Osteoblast (primary cell): ENCODE measurements at regions not wholly inside any gene's neighbourhood (a gene's known extent, or its start where the extent isn't known, plus 50 kb on each side); places are given as distances from the start of the nearest gene placed in this dataset.
A peak's percentile ranks its signal among the peaks of the same experiment; 100 is the strongest.

Experiments used
- DNase-seq: peaks from one replicate; pipeline ENCODE4 v3.0.0; 2011; ENCODE audit warnings: low spot score, mixed read lengths; ENCODE audit not compliant: insufficient read length; ENCODE audit errors: missing footprints
- H2AFZ ChIP-seq: 2 replicates; pipeline ENCODE4 v1.6.0; 2011; ENCODE audit warnings: mild to moderate bottlenecking, low read length
- H3K27ac ChIP-seq: 2 replicates; pipeline ENCODE4 v1.5.1; 2011; ENCODE audit warnings: mild to moderate bottlenecking, low read depth, low read length, moderate library complexity
- H3K27me3 ChIP-seq: 2 replicates; pipeline ENCODE4 v1.6.0; 2012; ENCODE audit warnings: mild to moderate bottlenecking, control low read depth, inconsistent platforms, low read length, moderate library complexity; ENCODE audit not compliant: insufficient read depth
- H3K36me3 ChIP-seq: 2 replicates; pipeline ENCODE4 v1.5.1; 2011; ENCODE audit warnings: mild to moderate bottlenecking, low read length, control low read depth, moderate library complexity; ENCODE audit not compliant: insufficient read depth
- H3K4me1 ChIP-seq: 2 replicates; pipeline ENCODE4 v1.5.1; 2011; ENCODE audit warnings: mild to moderate bottlenecking, low read length, control low read depth, moderate library complexity; ENCODE audit not compliant: insufficient read depth
- H3K4me2 ChIP-seq: 2 replicates; pipeline ENCODE4 v1.6.0; 2011; ENCODE audit warnings: mild to moderate bottlenecking, low read length; ENCODE audit not compliant: insufficient read depth
- H3K4me3 ChIP-seq: fragments of 200-600 bp; sonication (generic); 3 replicates; pipeline ENCODE4 v1.5.1; 2012; ENCODE audit warnings: mild to moderate bottlenecking, low read length, inconsistent platforms; ENCODE audit not compliant: insufficient read depth
- H3K79me2 ChIP-seq: 2 replicates; pipeline ENCODE4 v1.6.0; 2012; ENCODE audit warnings: mild to moderate bottlenecking, low read length, control low read depth, inconsistent platforms; ENCODE audit not compliant: insufficient read depth
- H3K9me3 ChIP-seq: 2 replicates; pipeline ENCODE4 v1.5.1; 2011; ENCODE audit warnings: low read depth, low read length, control low read depth
- H4K20me1 ChIP-seq: 2 replicates; pipeline ENCODE4 v1.6.0; 2012; ENCODE audit warnings: mild to moderate bottlenecking, low read length, control low read depth; ENCODE audit not compliant: insufficient read depth
- TF ChIP-seq, protein P1 (sequence below): IDR thresholded peaks from 2 replicates; pipeline ENCODE4 v1.5.1; 2011; ENCODE audit warnings: mild to moderate bottlenecking, low read depth, low read length, moderate library complexity; ENCODE audit errors: extremely low read depth

DNA sequence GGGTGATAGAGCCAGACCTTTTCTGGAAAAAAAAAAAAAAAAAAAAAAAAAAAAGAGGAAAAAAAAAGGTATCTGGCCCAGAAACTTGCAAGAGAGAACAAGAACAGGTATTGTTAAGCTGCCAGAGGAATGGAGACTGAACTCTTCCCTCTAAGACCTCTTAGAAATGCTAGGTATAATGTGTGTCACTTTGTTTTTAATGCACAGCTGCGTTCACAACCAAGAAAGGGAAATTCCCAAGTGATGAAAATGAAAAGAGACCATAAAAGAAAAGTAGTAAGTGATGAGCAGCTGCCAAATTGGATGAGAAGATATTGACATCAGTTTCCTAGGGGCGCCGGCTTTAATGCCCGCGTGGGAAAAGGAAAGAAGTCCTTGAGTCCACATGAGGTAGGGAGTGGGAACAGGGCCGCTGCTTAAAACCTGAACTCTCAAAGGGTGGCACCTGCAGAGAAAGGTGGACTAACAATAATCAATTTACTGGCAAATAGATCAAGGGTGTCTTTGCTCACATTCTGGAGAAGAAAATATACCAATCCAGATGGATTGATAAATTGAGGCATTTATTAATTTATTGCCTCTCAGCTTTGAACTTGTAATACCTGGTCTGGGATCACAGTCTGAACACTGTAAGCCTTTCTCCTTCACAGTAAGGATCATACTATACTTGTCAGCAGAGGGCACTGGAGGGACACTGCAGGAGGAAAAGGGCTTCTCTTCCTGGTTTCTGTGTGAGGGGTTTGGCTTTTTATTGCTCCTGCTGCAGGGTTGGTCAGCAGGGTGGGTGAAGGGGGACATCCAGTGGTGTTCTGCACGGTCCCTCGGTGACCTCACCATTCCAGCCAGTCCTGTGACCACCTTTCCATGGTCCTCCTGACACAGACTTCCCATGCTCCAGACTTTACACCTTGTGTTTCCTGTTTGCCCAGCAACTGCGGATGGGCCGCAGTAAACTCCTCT lies 131.6 kb downstream of the AQP9 start:
- TF ChIP-seq, protein P1, sequence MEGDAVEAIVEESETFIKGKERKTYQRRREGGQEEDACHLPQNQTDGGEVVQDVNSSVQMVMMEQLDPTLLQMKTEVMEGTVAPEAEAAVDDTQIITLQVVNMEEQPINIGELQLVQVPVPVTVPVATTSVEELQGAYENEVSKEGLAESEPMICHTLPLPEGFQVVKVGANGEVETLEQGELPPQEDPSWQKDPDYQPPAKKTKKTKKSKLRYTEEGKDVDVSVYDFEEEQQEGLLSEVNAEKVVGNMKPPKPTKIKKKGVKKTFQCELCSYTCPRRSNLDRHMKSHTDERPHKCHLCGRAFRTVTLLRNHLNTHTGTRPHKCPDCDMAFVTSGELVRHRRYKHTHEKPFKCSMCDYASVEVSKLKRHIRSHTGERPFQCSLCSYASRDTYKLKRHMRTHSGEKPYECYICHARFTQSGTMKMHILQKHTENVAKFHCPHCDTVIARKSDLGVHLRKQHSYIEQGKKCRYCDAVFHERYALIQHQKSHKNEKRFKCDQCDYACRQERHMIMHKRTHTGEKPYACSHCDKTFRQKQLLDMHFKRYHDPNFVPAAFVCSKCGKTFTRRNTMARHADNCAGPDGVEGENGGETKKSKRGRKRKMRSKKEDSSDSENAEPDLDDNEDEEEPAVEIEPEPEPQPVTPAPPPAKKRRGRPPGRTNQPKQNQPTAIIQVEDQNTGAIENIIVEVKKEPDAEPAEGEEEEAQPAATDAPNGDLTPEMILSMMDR = peak; percentile 87
- no peak for DNase-seq
- Histone ChIP-seq H3K4me1 (no peaks in the 10 kb centered on the region), H3K36me3 (no peaks in the 10 kb centered on the region), H4K20me1 (no peaks in the 10 kb centered on the region), H3K27me3 (peaks cover 7% of the 10 kb centered on the region), H3K27ac (no peak overlapping the region), H2AFZ (no peak overlapping the region), H3K4me3 (no peak overlapping the region), H3K4me2 (no peak overlapping the region), H3K79me2 (no peaks in the 10 kb centered on the region), H3K9me3 (no peaks in the 10 kb centered on the region)

- H2AFZ ChIP-seq = no peak overlapping the region
- H3K4me1 ChIP-seq = no peaks in the 10 kb centered on the region
- no peak for DNase-seq
- H3K27me3 ChIP-seq = no peaks in the 10 kb centered on the region
- H3K9me3 ChIP-seq = no peaks in the 10 kb centered on the region
- no peaks in the 10 kb centered on the region for H4K20me1 ChIP-seq
- H3K79me2 ChIP-seq = no peaks in the 10 kb centered on the region
- no peak overlapping the region for H3K4me2 ChIP-seq
- TF ChIP-seq, protein P1 = no peak
- no peak overlapping the region for H3K4me3 ChIP-seq
- no peaks in the 10 kb centered on the region for H3K36me3 ChIP-seq
- no peak overlapping the region for H3K27ac ChIP-seq
Measured at GRCh38 chr15:58271410-58271809, 133.2 kb downstream of the AQP9 start.

DNA sequence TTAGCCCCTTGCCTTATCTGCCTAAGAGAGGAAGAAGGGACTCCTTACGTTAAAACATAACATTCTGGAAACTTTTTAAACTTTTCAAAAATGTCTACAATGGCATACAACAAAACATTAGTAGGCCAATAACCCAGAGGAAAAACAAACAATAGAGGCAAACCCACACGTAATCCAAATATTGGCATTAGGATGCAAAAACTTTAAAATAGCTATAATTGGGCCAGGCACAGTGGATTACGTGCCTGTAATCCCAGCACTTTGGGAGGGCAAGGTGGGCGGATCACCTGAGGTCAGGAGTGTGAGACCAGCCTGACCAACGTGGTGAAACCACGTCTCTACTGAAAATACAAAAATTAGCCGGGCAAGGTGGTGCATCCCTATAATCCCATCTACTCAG lies 134.9 kb downstream of the AQP9 start:
- Histone ChIP-seq H4K20me1 (no peaks in the 10 kb centered on the region), H3K79me2 (no peaks in the 10 kb centered on the region), H3K4me3 (no peak overlapping the region), H3K4me2 (no peak overlapping the region), H3K4me1 (no peaks in the 10 kb centered on the region), H3K27ac (no peak overlapping the region), H3K36me3 (no peaks in the 10 kb centered on the region), H3K27me3 (peaks cover 2% of the 10 kb centered on the region), H2AFZ (no peak overlapping the region), H3K9me3 (no peaks in the 10 kb centered on the region)
- TF ChIP-seq, protein P1 = no peak
- no peak for DNase-seq

DNA sequence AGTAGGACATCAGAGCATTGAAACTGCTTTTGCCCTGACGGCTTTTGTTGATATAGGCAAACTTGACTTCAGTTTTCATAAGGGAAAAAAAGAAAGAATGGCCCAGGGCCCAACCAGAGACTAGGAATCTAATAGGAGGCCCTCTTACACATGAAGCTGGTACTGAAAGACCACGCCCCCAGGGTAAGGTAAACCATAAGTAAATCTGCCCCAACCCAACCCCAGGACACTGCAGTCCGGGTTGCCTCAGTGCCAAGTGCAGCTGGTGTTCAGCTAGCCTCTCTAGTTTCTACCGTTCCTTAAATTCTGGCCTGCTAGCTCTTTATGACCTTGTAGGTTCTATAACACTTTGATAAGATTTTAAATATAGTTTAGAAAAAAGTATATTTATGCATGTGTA lies 136.7 kb downstream of the AQP9 start:
- Histone ChIP-seq H3K36me3 (no peaks in the 10 kb centered on the region), H2AFZ (no peak overlapping the region), H3K27me3 (peaks cover 18% of the 10 kb centered on the region), H4K20me1 (no peaks in the 10 kb centered on the region), H3K4me1 (no peaks in the 10 kb centered on the region), H3K79me2 (no peaks in the 10 kb centered on the region), H3K27ac (no peak overlapping the region), H3K9me3 (no peaks in the 10 kb centered on the region), H3K4me2 (no peak overlapping the region), H3K4me3 (no peak overlapping the region)
- TF ChIP-seq, protein P1 = no peak
- DNase-seq = no peak
